ENCODE measurements at regions not wholly inside any gene's neighbourhood (a gene's known extent, or its start where the extent isn't known, plus 50 kb on each side); places are given as distances from the start of the nearest gene placed in this dataset.
"Not testable (repeated sequence)": the region's sequence is repeated elsewhere in the genome, so short reads cannot be mapped to it uniquely, and the experiment has no call there.

DNA sequence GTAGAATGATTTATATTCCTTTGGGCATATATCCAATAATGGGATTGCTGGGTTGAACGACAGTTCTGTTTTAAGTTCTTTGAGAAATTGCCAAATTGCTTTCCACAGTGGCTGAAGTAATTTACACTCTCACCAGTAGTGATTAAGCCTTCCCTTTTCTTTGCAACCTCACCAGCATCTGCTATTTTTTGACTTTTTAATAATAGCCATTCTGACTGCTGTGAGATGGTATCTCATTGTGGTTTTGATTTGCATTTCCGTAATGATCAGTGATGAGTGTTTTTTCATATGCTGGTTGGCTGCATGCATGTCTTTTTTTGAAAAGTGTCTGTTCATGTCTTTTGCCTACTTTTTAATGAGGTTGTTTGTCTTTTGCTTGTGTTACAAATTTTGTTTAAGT is 233.8 kb downstream of the SNX19 start:
- TF ChIP-seq, protein P1, sequence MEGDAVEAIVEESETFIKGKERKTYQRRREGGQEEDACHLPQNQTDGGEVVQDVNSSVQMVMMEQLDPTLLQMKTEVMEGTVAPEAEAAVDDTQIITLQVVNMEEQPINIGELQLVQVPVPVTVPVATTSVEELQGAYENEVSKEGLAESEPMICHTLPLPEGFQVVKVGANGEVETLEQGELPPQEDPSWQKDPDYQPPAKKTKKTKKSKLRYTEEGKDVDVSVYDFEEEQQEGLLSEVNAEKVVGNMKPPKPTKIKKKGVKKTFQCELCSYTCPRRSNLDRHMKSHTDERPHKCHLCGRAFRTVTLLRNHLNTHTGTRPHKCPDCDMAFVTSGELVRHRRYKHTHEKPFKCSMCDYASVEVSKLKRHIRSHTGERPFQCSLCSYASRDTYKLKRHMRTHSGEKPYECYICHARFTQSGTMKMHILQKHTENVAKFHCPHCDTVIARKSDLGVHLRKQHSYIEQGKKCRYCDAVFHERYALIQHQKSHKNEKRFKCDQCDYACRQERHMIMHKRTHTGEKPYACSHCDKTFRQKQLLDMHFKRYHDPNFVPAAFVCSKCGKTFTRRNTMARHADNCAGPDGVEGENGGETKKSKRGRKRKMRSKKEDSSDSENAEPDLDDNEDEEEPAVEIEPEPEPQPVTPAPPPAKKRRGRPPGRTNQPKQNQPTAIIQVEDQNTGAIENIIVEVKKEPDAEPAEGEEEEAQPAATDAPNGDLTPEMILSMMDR (IDR thresholded peaks at IDR 0.05; ENCODE audit: insufficient read depth, low read length), result not testable (repeated sequence)
- TF ChIP-seq GABPA, POLR2AphosphoS5 (IDR thresholded peaks at IDR 0.05; ENCODE audit: low read depth): not testable (repeated sequence)
